HCT116 (cell line): ENCODE measurements at regions not wholly inside any gene's neighbourhood (a gene's known extent, or its start where the extent isn't known, plus 50 kb on each side); places are given as distances from the start of the nearest gene placed in this dataset.

Experiments
- CEBPB ChIP-seq: IDR thresholded peaks from 2 replicates; pipeline ENCODE4 v1.6.1; 2012; ENCODE audit warnings: low read depth
- CTCF ChIP-seq, 3 experiments: fragments of 200-600 bp in 1 of 3; sonication (generic) in 1 of 3; IDR thresholded peaks in 2 of 3; conservative IDR thresholded peaks in 1 of 3; 2 replicates each; pipeline ENCODE4 v1.5.1; 2012 to 2017; ENCODE audit warnings: low read depth in 2 of 3, low read length in 2 of 3, antibody characterized with exemption in 1 of 3, borderline replicate concordance in 1 of 3, control low read depth in 1 of 3, mild to moderate bottlenecking in 1 of 3, mixed read lengths in 1 of 3, mixed run types in 1 of 3, moderate library complexity in 1 of 3; ENCODE audit not compliant: insufficient read depth in 1 of 3
- POLR2A ChIP-seq: IDR thresholded peaks from 2 replicates; pipeline ENCODE4 v1.7.0; 2011; ENCODE audit warnings: borderline replicate concordance; ENCODE audit not compliant: insufficient read depth, insufficient read length; ENCODE audit errors: extremely low read depth
- SRF ChIP-seq: IDR thresholded peaks from 2 replicates; pipeline ENCODE4 v1.6.1; 2012; ENCODE audit warnings: low read depth

DNA sequence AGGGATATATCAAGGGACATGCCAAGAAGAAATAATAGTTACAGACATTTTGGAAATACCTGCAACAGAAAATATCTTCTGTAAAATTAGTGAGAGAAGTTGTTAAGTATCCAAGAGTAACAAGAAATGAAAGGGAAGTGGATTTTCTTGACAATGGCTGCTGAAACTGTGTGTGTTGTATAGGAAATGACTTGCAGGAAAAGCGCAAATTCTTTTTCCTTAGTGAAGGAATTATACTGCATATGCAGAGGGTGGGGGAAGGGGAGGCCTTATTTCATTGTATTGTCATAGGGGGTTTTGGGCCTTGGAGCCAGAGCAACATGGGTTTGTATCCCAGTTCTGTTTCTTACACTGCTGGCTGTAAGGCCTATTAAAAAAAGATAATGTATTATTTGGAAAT is 84.4 kb upstream of the DDHD1 start:
- TF ChIP-seq CTCF (IDR thresholded peaks at IDR 0.05 in 2 of 3, conservative IDR thresholded peaks at IDR 0.05 in 1 of 3; ENCODE audit: borderline replicate concordance in 1 of 3, insufficient read depth in 1 of 3, low read depth in 2 of 3, low read length in 2 of 3) (no peak), CEBPB (no peak), POLR2A (no peak), SRF (no peak)
